GM21515 (cell line): ENCODE measurements at regions not wholly inside any gene's neighbourhood (a gene's known extent, or its start where the extent isn't known, plus 50 kb on each side); places are given as distances from the start of the nearest gene placed in this dataset.

Experiments used
- ATAC-seq: cut with Tn5 transposase; IDR thresholded peaks from one replicate; pipeline ENCODE4 v1.9.1; 2021; ENCODE audit not compliant: unreplicated experiment

DNA sequence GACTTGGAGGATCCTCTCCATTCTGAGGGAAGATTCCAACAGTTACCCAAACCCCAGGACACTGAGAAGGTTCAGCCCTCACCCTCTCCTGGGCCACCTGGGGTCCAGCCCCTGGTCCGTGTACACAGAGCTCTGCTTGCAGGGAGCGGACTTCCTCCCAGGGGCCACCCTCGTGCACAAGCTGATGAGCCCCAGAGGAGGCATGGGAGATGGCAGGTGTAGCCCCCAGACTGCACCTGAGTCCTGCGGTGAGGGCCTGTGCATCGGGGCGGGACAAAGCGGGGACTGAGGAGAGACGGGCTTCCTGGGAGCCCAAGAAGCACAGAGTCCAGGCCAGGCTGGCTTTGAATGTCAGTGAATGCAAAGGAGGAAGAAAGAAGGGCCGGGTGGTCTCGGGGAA is 1374.9 kb downstream of the BRD1 start:
- ATAC-seq = no peak

DNA sequence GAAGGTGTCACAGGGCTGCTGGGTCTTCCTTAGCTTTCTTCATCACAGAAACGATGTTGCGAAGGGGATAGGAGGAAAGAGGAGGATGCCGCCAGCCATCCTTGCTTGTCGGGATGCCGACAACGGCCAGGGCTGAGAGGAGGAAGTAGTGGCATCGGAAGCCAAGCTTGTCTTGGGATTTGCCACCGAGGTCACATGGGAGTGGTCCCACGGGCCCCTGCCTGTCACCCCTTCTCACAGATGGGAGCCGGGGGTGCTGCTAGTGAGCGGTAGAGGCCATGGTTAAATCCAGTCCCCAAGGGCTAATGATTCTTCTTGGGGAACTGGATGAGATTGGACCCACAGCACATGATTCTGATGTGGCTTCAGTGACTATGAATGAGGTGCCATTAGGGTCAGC is 1375.8 kb downstream of the BRD1 start:
- ATAC-seq = no peak

DNA sequence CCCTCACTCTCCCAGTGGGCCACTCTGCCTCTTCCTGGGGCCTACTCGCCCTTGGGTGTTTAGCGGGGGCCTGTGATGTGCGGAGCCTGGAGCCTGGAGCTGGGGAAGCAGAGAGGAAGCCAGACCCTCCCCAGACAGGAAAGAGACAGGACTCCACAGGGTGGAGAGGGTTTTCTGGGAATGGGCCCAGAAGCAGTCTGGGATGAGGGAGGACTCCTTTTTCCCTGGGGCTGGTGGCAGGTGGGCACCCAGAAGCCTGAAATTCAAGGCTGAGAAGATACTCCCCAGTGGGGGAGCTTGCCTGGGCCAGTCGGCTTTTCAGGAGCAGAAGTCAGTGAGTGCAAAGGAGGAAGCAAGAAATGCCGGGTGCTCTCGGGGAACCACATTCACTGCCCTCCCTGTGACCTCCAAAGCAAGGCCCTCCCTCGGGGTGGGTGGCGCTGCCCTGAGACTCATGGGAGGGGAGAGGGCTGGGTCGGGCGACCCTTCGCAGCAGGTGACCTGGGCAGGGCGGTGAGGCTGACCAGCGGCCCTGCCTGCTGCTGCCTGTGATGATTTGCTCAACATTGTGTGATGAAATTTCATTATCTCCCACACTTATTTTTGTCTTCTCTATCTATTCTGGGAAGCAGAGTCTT is 1377.4 kb downstream of the BRD1 start:
- no peak for ATAC-seq

DNA sequence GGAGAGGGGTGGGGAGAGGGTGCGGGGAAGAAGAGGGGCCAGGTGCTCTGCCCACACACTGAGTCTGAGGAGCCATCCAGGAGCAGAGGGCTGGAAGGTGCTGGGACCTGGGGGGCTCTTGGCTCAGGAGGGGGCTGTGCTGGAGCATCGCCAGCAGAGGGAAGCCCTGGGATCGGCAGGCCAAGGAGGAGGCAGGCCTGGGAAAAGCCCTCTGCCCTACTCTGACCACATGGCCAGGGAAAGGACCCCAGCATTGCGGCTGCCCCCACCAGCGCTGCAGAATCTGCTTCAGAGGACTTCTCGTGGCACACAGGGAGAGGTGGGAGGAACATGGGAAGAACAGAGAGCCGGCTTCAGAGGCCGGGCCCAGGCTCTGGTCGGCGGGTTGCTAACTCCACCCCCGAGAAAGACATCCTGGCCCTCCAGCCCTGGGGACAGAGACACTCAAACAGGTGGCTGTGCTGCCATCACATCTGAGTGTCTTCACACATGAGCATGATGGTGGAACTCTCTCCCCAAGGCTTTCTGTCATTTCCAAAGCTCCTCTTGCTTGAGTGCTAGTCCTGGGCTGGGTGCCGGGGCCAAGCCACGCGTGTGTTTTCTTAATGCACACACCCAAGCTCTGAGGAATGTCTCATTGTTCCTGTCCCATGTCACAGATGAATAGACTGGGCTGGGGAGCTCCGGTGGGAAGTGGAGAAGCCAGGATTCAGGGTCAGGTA is 1378.0 kb downstream of the BRD1 start:
- ATAC-seq = no peak

DNA sequence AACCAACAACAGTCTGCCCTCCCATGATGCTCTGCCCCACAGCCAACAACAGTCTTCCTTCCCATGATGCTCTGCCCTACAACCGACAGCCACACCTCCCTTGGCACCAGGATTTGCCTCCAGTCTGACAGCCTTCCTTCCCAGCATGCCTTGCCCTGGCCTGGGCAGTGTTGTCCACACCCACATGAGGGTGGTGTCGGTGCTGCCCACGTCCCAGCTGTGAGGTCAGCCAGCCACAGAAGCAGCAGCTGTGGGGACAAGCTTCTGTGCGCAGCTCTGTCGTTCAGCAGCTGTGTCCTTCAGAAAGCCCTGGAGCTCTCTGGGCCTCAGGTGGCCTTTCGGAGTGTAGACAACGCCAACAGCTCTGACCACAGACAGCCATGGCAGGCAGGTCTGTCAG is 1378.9 kb downstream of the BRD1 start:
- ATAC-seq = no peak

DNA sequence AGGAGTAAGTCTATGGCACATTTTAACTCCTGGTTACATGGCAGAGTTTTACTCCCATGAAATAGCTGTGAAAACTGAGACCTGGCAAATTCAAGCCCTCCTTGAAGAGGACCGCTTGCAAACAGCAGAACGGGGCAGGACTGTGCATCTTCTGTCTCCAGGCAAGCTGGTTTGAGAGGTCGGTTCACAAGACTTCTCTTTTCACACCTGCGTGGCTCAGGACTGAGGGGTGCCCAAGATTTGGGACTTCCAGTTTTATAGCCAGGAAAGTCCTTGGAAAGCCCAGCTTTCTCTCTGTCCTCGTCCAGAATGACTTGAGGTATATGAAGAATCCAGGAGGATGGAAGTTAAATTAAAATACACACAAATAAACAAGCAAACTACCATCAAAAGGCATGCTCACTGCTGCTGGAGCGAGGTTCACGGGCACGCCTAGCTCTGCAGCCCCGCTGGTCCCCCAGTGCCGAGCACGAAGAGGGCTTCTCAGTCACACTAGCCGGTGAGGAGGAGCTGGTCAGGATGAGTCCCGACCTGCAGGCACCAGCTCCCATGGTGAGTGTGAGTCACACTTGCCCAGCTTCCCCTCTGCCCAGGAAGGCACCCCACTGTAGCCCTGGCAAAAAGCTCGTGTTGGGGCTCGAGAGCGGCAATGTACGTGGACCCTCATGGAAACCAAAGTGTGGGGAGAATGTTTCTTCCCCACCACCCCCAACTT is 1382.4 kb downstream of the BRD1 start:
- ATAC-seq = no peak

DNA sequence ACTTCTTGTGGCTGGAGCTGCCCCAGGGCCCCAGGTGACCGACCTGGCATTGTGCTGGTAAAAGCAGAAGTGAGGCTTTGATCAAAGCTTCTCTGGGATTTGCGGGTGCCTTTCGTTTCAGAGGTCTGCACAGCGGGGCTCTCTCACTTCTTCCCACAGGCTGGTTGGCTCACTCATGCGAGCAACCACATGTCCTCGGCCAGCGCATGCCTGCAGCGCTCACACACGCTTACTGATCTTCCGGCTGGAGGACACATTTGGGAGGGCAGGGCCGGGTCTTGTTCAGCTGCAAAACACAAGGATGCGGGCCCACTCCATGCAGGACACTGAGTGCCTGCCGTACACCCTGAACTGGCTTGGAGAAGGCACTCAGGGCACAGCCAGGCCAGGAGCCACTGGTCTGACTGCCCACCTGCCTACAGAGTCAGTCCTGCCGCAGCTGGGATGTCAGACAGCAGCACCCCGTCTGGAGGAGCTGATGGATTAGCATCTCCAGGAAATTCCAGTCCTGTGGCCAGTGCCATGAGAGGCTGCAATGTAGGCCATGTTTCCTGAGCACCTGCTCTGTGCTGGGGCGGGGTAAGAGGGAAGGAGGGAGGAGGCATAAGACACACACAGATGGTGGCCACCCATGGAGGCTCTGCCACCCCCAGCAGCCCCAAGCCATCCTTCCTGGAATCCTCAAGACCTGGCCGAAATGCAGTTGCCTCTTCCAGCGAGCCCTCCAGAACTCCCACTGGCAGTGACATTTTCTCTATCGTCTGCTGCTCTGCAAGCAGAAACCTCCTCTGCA is 1383.2 kb downstream of the BRD1 start:
- ATAC-seq = peak; percentile 64

DNA sequence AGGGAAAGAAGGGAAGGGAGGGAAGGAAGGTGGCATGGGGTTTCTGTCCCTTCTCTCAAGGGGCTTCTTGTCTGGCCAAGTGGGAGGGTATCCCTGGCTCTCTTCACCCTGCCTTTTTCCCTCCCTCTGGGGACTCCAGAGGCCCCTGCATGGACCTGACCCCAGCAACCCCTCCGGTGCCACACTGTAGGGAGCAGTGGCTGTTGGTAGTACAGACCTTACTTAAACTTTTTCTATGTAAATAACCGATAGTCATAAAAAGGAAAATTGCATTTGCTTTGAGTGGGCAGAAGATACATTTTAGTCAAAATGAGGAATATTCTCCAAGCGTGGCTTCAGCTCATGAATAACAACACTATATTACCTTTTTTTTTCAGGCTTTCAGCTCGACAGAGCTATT is 1384.0 kb downstream of the BRD1 start:
- ATAC-seq = no peak

DNA sequence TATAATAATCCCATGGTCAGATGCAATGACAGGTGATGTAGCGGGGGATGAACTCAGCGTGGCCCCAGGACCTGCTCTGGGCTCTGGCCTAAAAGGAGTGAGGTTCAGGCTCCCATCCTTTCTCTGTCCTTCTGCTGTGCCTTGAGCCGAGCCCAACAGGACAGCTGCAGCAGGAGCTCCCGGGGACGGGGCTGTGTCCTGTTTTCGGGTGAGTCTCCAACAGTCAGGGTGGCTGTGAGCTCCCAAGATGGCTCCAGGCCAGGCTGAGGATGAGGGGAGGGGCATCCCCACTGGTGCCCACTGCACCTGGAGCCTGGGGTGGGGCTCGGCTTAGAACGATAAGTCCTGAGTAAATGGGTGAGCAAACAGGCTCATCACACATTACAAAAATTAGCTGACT is 1385.0 kb downstream of the BRD1 start:
- no peak for ATAC-seq

DNA sequence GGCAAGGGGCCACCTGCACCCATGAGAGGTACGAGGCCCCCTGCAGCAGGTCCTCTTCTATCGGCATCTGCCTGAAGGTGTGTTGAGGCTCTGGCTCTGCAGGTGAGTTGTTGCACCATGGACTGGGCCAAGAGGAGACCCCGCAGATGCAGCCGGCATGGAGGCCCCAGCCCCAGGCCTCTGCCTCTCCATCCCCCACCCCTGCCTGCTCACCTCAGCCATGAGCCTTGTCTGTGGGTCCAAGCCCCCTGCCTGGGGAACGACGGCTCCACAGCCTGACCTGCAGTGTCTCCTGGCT is 1386.2 kb downstream of the BRD1 start:
- ATAC-seq = no peak

DNA sequence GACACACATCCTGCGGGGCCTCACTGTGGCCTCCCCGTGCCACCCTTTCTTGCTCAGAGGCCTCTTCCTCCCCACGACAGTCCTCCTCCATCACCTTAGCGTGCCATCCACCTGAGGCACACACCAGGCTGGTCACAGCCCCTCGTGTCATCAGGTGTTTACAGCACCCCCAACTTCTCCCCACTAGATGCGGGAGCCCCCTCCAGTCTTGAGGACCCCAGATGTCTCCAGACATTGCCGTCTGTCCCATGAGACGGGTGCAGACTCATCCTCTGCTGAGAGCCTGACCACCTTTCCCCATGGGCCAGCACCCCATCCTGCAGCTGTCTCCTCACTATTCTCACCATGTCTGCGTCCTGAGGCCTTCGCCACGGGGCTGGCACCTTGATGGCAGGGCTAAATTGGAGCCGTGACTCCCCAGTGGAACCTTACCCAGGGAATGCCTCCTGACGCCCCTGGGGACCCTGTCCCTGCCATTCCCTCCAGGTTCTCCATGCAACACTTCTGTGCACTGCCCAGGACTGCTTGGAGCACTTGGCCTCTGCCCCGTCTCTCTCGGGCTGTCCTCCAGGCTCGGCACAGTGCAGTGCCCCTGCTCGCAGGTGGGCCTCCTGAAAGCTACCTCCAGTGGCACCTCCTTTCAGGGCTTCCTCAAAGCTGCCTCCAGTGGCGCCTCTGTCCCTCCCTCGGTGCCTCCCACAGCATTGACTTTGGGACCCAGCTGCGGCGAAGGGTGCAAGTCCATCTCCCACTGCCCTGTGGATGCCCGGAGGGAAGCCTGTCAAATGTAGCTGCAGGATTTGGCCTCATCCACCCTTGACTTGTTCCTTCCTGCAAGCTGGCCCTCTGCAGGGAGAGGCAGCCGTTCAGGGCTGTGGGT is 1386.8 kb downstream of the BRD1 start:
- ATAC-seq = no peak

DNA sequence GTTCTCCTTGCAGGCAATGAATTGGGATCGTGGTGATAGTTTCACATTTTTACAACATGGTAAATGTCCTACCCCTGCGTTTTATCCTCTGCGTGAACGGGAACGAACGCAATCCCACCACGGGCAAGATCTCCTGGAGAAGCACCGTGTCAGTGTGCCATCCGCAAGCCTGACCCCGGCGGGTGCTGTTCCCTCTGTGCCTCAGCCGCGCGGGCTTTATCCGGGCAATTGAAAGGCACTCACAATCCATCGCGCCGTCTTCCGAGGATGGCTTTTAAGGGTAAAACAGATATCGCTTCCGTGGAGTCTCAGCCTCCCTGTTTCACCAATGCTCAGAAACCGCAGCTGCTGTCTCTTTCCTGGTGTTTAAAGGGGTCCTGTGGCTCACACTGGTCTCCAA is 1387.5 kb downstream of the BRD1 start:
- ATAC-seq = no peak

DNA sequence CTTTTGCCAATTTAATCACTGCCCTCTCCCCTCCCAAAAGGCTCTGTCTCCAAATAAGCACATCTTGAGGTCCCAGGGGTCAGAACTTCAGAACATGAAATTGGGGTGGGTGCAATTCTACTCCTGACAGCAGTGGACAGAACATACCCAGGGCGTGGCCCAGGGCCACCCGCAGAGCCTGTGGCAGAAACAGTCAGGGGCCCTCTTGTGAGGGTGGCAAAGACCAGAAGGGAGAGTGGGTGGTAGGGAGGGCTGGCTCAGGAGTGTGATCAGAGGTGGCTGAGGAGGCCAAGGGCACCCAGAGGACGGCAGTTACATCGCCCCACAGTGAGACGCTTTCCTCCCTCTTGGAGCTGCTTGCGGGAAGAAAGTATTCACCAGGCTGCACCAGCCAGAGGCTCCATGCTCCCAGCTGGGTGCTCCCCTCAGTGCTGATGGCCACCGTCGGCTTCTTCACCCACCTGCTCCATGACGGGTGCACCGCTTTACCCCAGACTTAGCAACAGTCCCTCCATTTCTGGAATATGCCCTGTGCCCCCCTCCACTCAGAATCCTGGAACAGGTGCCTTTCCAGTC is 1388.0 kb downstream of the BRD1 start:
- ATAC-seq = no peak

DNA sequence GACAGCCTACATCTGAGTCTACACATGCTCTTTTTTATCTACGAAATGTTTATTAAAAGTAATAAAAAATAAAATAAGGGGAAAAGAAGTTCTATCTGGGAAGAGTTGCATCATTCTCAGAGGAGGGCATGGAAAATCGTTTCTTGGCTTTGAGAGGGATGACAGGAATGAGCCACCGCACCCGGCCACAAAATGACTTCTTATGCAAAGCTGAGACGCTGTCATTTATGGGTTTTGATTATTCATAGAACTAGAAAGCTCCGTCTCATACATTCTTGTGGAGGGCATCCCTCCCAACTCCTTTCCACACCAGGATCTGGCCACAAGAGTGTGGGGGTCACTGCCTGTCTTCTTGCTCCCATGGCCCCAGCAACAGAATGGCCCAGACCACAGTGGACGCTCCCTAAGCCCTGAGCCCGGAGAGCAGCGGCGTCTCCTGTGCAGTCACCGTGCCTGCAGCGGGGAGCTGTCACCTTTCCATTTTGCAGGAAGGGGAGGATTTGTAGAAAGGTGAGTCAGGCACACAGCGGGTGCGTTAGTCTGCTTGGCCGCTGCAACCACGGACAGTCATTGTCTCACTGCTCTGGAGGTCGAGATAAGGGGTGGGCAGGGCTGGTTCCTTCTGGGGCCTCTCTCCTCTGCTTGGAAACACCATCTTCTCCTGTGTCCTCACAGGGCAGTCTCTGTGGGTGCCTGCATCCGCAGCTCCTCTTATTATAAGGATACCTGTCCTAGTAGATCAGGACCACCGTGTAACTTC is 1388.7 kb downstream of the BRD1 start:
- ATAC-seq = no peak

DNA sequence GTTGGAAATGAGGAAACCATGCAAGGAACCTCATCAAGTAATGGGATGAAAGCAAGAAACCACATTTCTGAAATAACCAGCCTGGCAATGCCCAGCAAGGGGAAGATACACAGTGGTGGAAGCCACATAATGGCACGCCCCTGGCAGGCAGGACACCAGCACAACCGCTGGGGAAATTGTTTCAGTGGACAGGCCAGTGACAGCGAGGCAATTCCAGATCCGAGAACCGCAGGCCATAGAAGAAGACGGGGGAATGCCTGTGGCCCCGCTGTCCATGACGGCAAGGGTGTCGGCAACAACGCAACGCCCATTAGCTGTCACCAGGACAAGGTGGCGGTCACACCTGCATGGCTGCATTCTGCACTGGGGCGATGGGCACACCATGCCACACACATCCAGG is 1389.6 kb downstream of the BRD1 start:
- ATAC-seq = no peak

DNA sequence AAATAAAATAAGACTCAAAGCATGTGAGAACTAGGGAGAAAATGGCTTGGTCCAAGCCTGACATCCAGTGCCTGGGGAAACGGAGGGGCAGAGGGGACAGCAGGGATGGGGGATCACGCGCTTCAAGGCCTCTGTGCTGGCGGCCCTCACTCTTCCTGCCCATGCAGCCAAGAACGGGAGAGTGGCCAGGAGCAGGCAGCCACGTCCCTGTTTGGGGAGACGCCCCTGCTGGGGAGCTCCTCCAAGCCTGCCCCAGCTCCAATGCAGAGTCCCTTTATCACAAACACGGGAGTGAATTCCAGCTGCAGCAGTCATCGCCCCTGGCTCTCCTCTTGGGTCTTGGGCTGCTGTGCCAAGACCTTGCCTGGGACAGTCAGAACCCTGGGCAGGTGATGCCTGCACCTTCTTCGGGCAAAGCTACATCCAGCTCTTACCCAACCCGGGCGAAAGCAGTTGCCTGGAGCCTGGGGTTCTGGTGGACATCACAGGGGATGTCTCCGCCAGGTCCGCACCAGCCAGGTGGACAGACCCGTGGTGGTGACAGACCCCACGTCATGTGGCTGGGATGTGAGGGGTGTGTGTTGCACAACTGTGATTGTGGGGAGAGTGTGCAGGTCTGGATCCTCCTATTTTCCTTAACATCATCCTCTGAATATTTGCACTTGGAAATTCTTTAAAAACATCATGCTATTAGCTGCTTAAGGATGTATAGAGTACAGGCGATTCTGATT is 1391.3 kb downstream of the BRD1 start:
- ATAC-seq = no peak

DNA sequence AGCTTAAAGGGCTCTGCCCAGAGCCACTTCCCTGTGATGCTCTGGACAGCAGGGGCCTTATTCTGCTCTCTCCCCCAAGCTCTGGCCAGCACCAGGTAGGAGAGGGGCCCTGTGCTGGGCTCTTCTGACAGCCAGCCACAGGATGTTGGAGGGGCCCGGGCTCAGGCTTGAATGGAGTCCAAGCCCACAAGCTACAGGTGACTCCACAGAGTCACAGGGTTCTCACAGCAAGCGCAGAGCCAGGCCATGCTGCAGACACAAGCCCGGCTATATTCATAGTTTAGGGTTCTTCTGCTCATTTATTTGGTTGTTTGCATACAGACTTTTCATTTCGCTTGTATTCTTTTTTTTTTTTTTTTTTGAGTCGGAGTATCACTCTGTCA is 1392.8 kb downstream of the BRD1 start:
- ATAC-seq = no peak

DNA sequence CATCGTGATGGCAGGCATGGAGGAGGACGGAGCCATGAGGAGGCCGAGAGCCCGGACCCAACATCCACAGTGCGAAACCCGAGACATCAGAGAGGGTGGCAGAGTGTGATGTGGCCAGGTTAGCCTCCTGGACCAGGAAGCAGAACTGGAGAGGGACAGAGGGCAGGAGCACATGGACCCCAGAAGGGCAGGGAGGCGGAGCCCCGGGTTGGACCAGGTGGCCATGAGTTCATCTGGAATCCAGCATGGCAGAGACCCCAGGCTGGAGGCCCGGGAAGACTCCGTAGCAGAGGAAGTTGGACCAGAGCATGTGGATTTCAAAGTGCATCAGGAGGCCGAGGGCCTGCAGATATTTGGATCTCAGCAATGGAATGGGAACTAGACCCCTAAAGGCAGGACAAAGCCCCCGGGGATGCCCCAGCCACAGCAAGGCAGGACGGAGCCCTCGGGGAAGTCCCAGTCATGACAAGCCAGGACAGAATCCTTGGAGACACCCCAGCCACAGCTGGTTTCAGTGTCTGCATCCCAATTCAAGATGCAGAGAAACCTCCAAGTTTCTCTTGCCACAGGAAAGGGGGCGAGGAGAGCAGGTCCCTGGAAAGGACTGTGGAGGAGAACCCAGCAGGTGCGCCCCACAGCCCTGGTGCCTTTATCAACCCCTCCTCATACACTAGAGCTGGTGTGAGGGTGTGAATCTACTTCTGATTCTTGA is 1393.4 kb downstream of the BRD1 start:
- no peak for ATAC-seq
